DOHH2 (cell line): ENCODE measurements at regions not wholly inside any gene's neighbourhood (a gene's known extent, or its start where the extent isn't known, plus 50 kb on each side); places are given as distances from the start of the nearest gene placed in this dataset.

Source experiments
- H3F3A ChIP-seq: fragments of 200-600 bp; sonication (generic), shearing (Covaris generic); 2 replicates; pipeline ENCODE4 v1.6.0; 2016; ENCODE audit warnings: antibody characterized with exemption, mild to moderate bottlenecking; ENCODE audit not compliant: control insufficient read depth, insufficient read depth
- H3K27ac ChIP-seq: fragments of 200-600 bp; sonication (generic); 2 replicates; pipeline ENCODE4 v1.5.1; 2014; ENCODE audit warnings: low read depth, mild to moderate bottlenecking, low read length, moderate library complexity
- H3K27me3 ChIP-seq: fragments of 200-600 bp; sonication (generic); 2 replicates; pipeline ENCODE4 v1.6.1; 2014; ENCODE audit warnings: mild to moderate bottlenecking, low read length, mixed read lengths; ENCODE audit not compliant: control insufficient read depth
- H3K36me3 ChIP-seq: fragments of 200-600 bp; sonication (generic); 2 replicates; pipeline ENCODE4 v1.6.1; 2014; ENCODE audit warnings: mild to moderate bottlenecking, low read length, moderate library complexity, mixed read lengths; ENCODE audit not compliant: control insufficient read depth
- H3K4me1 ChIP-seq: fragments of 200-600 bp; sonication (generic); 2 replicates; pipeline ENCODE4 v1.6.1; 2014; ENCODE audit warnings: mild to moderate bottlenecking, low read length, mixed read lengths; ENCODE audit not compliant: control insufficient read depth
- H3K4me2 ChIP-seq: fragments of 200-600 bp; sonication (generic); 2 replicates; pipeline ENCODE4 v1.6.0; 2014; ENCODE audit warnings: mild to moderate bottlenecking, low read length, moderate library complexity
- H3K4me3 ChIP-seq: fragments of 200-600 bp; sonication (generic); 2 replicates; pipeline ENCODE4 v1.5.1; 2014; ENCODE audit warnings: mild to moderate bottlenecking, low read length, mixed read lengths
- H3K79me2 ChIP-seq: fragments of 200-600 bp; sonication (generic); 2 replicates; pipeline ENCODE4 v1.6.1; 2014; ENCODE audit warnings: mild to moderate bottlenecking, low read length, mixed read lengths; ENCODE audit not compliant: control insufficient read depth
- H3K9me2 ChIP-seq: fragments of 200-600 bp; sonication (generic); replicated peaks from 2 replicates; pipeline ENCODE4 v1.6.1; 2014; ENCODE audit warnings: mild to moderate bottlenecking, low read length, mixed read lengths; ENCODE audit not compliant: control insufficient read depth
- H3K9me3 ChIP-seq: fragments of 200-600 bp; sonication (generic); 2 replicates; pipeline ENCODE4 v1.6.1; 2014; ENCODE audit warnings: antibody characterized with exemption, low read length, mixed read lengths; ENCODE audit not compliant: control insufficient read depth, insufficient read depth
- H4K20me1 ChIP-seq: fragments of 200-600 bp; sonication (generic); 2 replicates; pipeline ENCODE4 v1.6.0; 2014; ENCODE audit warnings: low read depth, mild to moderate bottlenecking, antibody characterized with exemption, low read length, moderate library complexity; ENCODE audit not compliant: control insufficient read depth, insufficient read depth
- CTCF ChIP-seq: fragments of 200-600 bp; sonication (generic); IDR thresholded peaks from one replicate; pipeline ENCODE4 v1.5.1; 2014; ENCODE audit warnings: antibody characterized with exemption, mild to moderate bottlenecking, low read depth, low read length; ENCODE audit not compliant: poor library complexity, severe bottlenecking
- EZH2phosphoT487 ChIP-seq: fragments of 200-600 bp; sonication (generic); IDR thresholded peaks from 2 replicates; pipeline ENCODE4 v1.6.1; 2017; ENCODE audit warnings: borderline replicate concordance, mild to moderate bottlenecking, antibody characterized with exemption, low read length, moderate library complexity, mixed read lengths

- Histone ChIP-seq H3K4me3 (no peak overlapping the region), H3K36me3 (no peaks in the 10 kb centered on the region), H3K4me2 (no peak overlapping the region), H3K9me3 (no peaks in the 10 kb centered on the region), H3K27me3 (no peaks in the 10 kb centered on the region), H4K20me1 (no peaks in the 10 kb centered on the region), H3K27ac (no peak overlapping the region), H3K79me2 (no peaks in the 10 kb centered on the region), H3K9me2 (no peaks in the 10 kb centered on the region), H3K4me1 (no peaks in the 10 kb centered on the region), H3F3A (no peaks in the 10 kb centered on the region)
- TF ChIP-seq EZH2phosphoT487 (no peak), CTCF (no peak)
Observed at GRCh38 chr2:226474131-226474530, 325.5 kb downstream of the IRS1 start.

DNA sequence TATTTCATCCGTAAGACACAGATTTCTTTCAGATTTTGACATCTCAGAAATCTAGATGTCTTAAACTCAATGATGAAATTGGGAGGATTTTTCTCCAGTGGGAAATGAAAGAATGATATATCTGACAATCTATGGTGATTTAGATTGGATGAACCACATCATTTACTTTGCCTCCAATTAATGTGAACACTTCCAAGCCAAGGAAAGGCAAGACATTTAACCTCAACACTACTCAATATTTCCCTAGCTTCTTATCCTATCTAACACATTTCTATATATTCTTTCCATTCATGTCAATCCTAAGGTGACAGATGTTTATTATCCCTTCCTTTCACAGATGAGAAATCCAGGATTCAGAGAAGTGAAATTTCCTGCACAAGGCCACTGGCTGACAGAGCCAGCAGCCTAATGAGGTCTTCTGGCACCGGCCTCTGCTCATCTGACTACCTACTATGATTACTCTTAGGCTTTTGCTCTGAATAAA, 327.6 kb downstream of the IRS1 start:
- H3K4me2 ChIP-seq, result no peak overlapping the region
- no peak overlapping the region for H3K27ac ChIP-seq
- no peaks in the 10 kb centered on the region for H3F3A ChIP-seq
- no peaks in the 10 kb centered on the region for H3K9me3 ChIP-seq
- no peaks in the 10 kb centered on the region for H3K36me3 ChIP-seq
- no peaks in the 10 kb centered on the region for H3K9me2 ChIP-seq
- TF ChIP-seq CTCF, result no peak
- TF ChIP-seq EZH2phosphoT487, result no peak
- no peaks in the 10 kb centered on the region for H4K20me1 ChIP-seq
- H3K4me1 ChIP-seq, result no peaks in the 10 kb centered on the region
- no peaks in the 10 kb centered on the region for H3K27me3 ChIP-seq
- H3K79me2 ChIP-seq, result no peaks in the 10 kb centered on the region
- no peak overlapping the region for H3K4me3 ChIP-seq

GRCh38 chr2:226467633-226468032, 332.0 kb downstream of the IRS1 start:
- Histone ChIP-seq H3K36me3 (no peaks in the 10 kb centered on the region), H3K4me1 (no peaks in the 10 kb centered on the region), H3K27me3 (no peaks in the 10 kb centered on the region), H3K9me2 (no peaks in the 10 kb centered on the region), H3K27ac (no peak overlapping the region), H3K4me2 (no peak overlapping the region), H3F3A (no peaks in the 10 kb centered on the region), H3K79me2 (no peaks in the 10 kb centered on the region), H3K9me3 (peaks cover 2% of the 10 kb centered on the region; the same call in 1 of the 2 replicates), H4K20me1 (no peaks in the 10 kb centered on the region), H3K4me3 (no peak overlapping the region)
- TF ChIP-seq EZH2phosphoT487 (no peak), CTCF (no peak)
